AG04450 (cell line): ENCODE measurements at regions not wholly inside any gene's neighbourhood (a gene's known extent, or its start where the extent isn't known, plus 50 kb on each side); places are given as distances from the start of the nearest gene placed in this dataset.
A peak's percentile ranks its signal among the peaks of the same experiment; 100 is the strongest.

Source experiments
- CTCF ChIA-PET: fragments of 300-600, 350-600 bp; formaldehyde crosslinking; extraction: SDS; loops from one replicate; lab custom pipeline; 2022; ENCODE audit warnings: antibody characterized with exemption, inconsistent platforms; lab: Charles Lee
- POLR2A ChIA-PET: fragments of 350-600 bp; formaldehyde crosslinking; extraction: SDS; loops from one replicate; lab custom pipeline; 2021; ENCODE audit warnings: antibody characterized with exemption, inconsistent platforms; lab: Yijun Ruan, JAX
- DNase-seq: peaks from one replicate; pipeline ENCODE4 v3.0.0-alpha.2; 2011; ENCODE audit warnings: low read depth, low spot score
- H3K27ac ChIP-seq: one replicate; pipeline ENCODE4 v1.5.1; 2012; ENCODE audit warnings: low read depth, low read length, control low read depth
- H3K27me3 ChIP-seq: one replicate; pipeline ENCODE4 v1.6.0; 2012; ENCODE audit warnings: low read length; ENCODE audit not compliant: control insufficient read depth, insufficient read depth
- H3K4me3 ChIP-seq: 2 replicates; pipeline ENCODE4 v1.5.1; 2011; ENCODE audit warnings: mild to moderate bottlenecking, low read depth, low read length, control low read depth
- H3K9me3 ChIP-seq: 2 replicates; pipeline ENCODE4 v1.5.1; 2012; ENCODE audit warnings: low read length; ENCODE audit not compliant: control insufficient read depth, insufficient read depth
- TF ChIP-seq, protein P1 (sequence below): IDR thresholded peaks from 2 replicates; pipeline ENCODE4 v1.5.1; 2011; ENCODE audit warnings: low read depth, low read length, control low read depth, inconsistent platforms

DNA sequence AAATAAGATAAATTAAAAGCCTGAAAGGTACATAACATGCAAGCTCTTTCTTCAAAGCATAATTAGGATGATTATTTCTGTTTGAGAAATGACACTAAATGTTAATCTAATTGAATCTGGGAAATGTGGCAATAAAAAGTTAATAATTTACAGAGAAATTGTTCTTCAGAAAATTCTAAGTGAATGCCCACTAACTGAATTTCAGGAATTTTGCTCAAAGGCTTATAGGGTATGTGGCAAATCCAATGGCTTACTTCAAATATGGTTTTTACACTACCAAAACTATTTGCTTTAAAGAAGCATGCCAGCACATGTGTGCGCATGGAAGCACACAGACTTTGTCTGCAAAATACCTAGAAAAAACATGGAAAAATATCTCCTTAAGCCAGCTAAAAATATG is 186.6 kb upstream of the FOXD3 start:
- CTCF ChIA-PET, result interaction anchor here (1.0 to 2.9 kb wide), 3 partner anchors 13 to 294 kb away, joined by 3 to 7 read pairs (median 3); no protein-coding TSS in a partner anchor
- H3K4me3 ChIP-seq, result no peak overlapping the region
- no peak for DNase-seq

DNA sequence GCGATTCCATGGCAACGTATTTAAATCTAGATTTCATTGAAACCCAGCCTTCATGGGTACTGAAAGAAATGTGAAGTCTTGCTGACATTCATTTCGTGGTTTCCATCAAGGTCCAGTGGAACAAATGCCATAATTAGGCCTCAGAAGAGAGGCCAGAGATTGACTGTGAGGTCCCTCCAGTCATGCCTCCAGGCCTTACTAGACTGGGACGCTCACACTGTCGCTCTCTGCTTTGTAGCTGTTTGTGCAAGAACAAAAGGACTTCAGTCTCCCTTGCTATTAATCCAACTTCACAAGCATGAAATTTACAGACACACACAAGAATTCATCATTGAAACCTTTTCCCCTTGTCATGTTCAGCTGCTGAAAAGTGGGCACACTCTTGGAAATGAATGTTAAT is 180.4 kb upstream of the FOXD3 start:
- CTCF ChIA-PET, result interaction anchor here (0.9 kb wide), 1 partner anchor 300 kb away, joined by 3 read pairs; no protein-coding TSS in a partner anchor
- TF ChIP-seq, protein P1, sequence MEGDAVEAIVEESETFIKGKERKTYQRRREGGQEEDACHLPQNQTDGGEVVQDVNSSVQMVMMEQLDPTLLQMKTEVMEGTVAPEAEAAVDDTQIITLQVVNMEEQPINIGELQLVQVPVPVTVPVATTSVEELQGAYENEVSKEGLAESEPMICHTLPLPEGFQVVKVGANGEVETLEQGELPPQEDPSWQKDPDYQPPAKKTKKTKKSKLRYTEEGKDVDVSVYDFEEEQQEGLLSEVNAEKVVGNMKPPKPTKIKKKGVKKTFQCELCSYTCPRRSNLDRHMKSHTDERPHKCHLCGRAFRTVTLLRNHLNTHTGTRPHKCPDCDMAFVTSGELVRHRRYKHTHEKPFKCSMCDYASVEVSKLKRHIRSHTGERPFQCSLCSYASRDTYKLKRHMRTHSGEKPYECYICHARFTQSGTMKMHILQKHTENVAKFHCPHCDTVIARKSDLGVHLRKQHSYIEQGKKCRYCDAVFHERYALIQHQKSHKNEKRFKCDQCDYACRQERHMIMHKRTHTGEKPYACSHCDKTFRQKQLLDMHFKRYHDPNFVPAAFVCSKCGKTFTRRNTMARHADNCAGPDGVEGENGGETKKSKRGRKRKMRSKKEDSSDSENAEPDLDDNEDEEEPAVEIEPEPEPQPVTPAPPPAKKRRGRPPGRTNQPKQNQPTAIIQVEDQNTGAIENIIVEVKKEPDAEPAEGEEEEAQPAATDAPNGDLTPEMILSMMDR, result no peak
- POLR2A ChIA-PET, result no interaction called here
- H3K27ac ChIP-seq, result no peak overlapping the region
- no peaks in the 10 kb centered on the region for H3K27me3 ChIP-seq
- no peaks in the 10 kb centered on the region for H3K9me3 ChIP-seq
- no peak overlapping the region for H3K4me3 ChIP-seq
- no peak for DNase-seq

More for the DNA sequence above, 186.6 kb upstream of the FOXD3 start:
- Histone ChIP-seq H3K27ac (no peak overlapping the region), H3K27me3 (peaks cover 7% of the 10 kb centered on the region), H3K9me3 (no peaks in the 10 kb centered on the region)
- TF ChIP-seq, protein P1, result no peak
- POLR2A ChIA-PET, result no interaction called here

DNA sequence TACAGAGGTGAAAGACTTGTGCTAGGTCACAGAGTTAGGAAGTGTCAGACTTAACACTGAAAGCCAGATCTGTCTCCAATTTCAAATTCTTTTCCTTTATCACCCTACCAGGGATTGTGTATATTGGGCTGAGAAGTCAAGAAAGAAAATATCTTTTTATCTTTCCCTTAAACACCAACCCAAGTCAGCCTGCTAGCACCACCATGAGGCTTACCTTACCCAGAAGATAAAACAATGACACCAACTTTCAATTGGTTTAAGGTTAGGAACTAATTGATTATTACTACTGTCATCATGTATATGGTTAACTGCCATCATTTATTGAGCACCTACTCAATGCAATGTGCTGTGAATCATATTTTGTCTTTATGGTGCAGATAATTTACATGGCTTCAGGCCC is 178.9 kb upstream of the FOXD3 start:
- H3K27me3 ChIP-seq, result no peaks in the 10 kb centered on the region
- no peak for DNase-seq
- H3K27ac ChIP-seq, result no peak overlapping the region
- ChIA-PET CTCF (no interaction called here), POLR2A (no interaction called here)
- H3K4me3 ChIP-seq, result no peak overlapping the region
- TF ChIP-seq, protein P1, result no peak
- H3K9me3 ChIP-seq, result no peaks in the 10 kb centered on the region

DNA sequence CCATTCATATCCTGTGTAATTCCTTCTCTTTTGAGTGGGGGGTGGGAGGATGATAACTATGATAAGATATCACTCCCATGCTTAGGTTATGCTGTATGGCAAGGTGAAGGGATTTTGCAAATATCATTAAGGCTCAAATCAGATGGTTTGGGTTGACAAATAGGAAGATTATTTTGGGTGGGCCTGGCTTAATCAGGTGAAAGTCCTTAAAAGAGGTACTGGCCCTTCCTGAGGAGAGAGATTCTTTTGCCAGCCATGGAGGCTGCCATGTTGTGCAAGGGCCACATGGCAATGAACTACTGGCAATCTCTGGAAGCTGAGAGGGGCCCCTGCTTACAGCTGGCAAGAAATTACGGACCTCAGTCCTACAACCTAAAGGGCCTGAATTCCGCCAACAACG is 174.6 kb upstream of the FOXD3 start:
- CTCF ChIA-PET, result interaction anchor here (2.5 kb wide), 1 partner anchor 306 kb away, joined by 52 read pairs; no protein-coding TSS in a partner anchor
- POLR2A ChIA-PET, result no interaction called here
- Histone ChIP-seq H3K9me3 (no peaks in the 10 kb centered on the region), H3K27me3 (no peaks in the 10 kb centered on the region), H3K27ac (no peak overlapping the region), H3K4me3 (no peak overlapping the region)
- TF ChIP-seq, protein P1, result no peak
- DNase-seq, result no peak

DNA sequence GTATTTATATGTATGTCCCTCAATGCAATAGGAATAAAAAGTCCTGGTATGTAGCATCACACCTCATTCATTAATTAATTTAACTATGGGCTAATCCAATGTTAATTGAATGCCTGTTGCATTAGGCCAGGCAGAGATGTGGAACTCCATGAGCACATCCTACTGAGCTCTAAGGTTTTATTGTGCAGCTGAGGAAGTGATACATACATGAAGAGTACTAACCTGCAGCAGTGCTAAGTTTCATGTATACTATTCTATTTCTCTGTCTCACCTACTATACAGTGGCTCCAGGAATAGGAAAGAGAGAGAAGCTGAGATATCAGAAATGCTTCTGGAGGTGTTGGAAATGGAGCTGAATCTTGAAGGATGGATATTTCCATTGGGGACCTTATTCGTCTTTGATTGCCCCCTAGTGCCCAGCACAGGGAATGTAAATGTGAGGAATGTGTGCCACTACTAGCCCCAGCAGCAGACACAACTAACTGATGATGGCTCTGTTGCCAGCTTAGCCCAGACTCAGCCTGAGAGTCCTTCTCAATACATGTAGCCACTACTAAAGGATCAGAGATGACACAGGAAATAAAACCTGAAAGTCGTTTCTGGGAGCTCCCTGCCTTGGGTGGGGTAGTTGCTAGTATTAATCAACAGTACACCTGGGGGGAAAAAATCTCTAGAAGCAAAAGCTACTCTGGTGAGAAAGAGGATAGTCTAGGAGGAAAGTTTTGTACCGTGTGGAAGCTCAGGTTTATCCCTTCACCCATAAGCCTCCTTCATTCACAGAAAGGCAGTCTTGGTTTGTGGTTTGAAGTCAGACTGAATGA is 173.3 kb upstream of the FOXD3 start:
- Histone ChIP-seq H3K27ac (no peak overlapping the region), H3K9me3 (no peaks in the 10 kb centered on the region), H3K4me3 (no peak overlapping the region), H3K27me3 (no peaks in the 10 kb centered on the region)
- POLR2A ChIA-PET, result no interaction called here
- DNase-seq, result peak; percentile 3
- CTCF ChIA-PET, result interaction anchor here (0.6 to 2.5 kb wide), 17 partner anchors 9 to 1915 kb away, joined by 3 to 52 read pairs (median 4); no protein-coding TSS in a partner anchor
- TF ChIP-seq, protein P1, result peak; percentile 67
